AG09319 (cell line): ENCODE measurements at regions not wholly inside any gene's neighbourhood (a gene's known extent, or its start where the extent isn't known, plus 50 kb on each side); places are given as distances from the start of the nearest gene placed in this dataset.

Experiments
- DNase-seq: peaks from one replicate; pipeline ENCODE4 v3.0.0-alpha.2; 2010; ENCODE audit warnings: low read depth; ENCODE audit errors: extremely low read depth
- CTCF ChIP-seq: IDR thresholded peaks from 2 replicates; pipeline ENCODE4 v1.5.1; 2011; ENCODE audit warnings: low read depth, mild to moderate bottlenecking, inconsistent platforms, low read length, moderate library complexity

- no peak for DNase-seq
- no peak for TF ChIP-seq CTCF
Observed at GRCh38 chr1:186513526-186513925, 52.6 kb upstream of the PDC start.

GRCh38 chr1:186512698-186513457 is 52.0 kb upstream of the PDC start:
- DNase-seq, result no peak
- no peak for TF ChIP-seq CTCF

- no peak for DNase-seq
- no peak for TF ChIP-seq CTCF
Observed at GRCh38 chr1:186511761-186512637, 51.1 kb upstream of the PDC start.
